Lower leg skin (tissue), 3 donors: ENCODE measurements at regions not wholly inside any gene's neighbourhood (a gene's known extent, or its start where the extent isn't known, plus 50 kb on each side); places are given as distances from the start of the nearest gene placed in this dataset.

Experiments
- POLR2A ChIP-seq, 2 donors: fragments of 450-650 bp; IDR thresholded peaks; one replicate each; pipeline ENCODE4 v1.6.1; 2016 to 2017; ENCODE audit warnings: antibody characterized with exemption in 2 of 2, mild to moderate bottlenecking in 1 of 2, moderate library complexity in 1 of 2
- TF ChIP-seq, protein P1 (sequence below), 3 donors: fragments of 450-650 bp; IDR thresholded peaks; one replicate each; pipeline ENCODE4 v1.5.1; 2016; ENCODE audit warnings: antibody characterized with exemption in 3 of 3, mild to moderate bottlenecking in 3 of 3, moderate library complexity in 2 of 3

DNA sequence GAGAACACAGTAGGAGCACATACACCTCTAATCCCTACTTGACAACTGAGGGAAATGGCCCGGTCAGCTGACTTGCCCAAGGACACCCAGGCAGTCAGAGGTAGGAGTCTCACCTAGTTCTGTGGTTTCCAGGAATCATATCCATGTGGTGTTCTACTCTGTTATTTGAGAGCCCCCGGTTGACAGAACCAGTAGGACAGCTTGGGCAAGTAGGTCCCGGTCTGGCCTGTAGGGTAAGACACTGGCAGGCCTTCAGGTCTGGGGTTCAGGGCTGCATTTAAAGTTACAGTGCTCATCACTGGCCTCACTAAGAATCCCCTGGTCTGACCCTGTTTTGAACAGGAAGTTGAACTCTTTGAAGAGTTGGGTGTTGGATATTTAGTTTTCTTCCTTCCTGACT is 476.1 kb downstream of the SHQ1 start:
- TF ChIP-seq, protein P1, sequence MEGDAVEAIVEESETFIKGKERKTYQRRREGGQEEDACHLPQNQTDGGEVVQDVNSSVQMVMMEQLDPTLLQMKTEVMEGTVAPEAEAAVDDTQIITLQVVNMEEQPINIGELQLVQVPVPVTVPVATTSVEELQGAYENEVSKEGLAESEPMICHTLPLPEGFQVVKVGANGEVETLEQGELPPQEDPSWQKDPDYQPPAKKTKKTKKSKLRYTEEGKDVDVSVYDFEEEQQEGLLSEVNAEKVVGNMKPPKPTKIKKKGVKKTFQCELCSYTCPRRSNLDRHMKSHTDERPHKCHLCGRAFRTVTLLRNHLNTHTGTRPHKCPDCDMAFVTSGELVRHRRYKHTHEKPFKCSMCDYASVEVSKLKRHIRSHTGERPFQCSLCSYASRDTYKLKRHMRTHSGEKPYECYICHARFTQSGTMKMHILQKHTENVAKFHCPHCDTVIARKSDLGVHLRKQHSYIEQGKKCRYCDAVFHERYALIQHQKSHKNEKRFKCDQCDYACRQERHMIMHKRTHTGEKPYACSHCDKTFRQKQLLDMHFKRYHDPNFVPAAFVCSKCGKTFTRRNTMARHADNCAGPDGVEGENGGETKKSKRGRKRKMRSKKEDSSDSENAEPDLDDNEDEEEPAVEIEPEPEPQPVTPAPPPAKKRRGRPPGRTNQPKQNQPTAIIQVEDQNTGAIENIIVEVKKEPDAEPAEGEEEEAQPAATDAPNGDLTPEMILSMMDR (IDR thresholded peaks at IDR 0.05): no peak
- TF ChIP-seq POLR2A (IDR thresholded peaks at IDR 0.05): no peak
